ENCODE measurements at regions not wholly inside any gene's neighbourhood (a gene's known extent, or its start where the extent isn't known, plus 50 kb on each side); places are given as distances from the start of the nearest gene placed in this dataset.

DNA sequence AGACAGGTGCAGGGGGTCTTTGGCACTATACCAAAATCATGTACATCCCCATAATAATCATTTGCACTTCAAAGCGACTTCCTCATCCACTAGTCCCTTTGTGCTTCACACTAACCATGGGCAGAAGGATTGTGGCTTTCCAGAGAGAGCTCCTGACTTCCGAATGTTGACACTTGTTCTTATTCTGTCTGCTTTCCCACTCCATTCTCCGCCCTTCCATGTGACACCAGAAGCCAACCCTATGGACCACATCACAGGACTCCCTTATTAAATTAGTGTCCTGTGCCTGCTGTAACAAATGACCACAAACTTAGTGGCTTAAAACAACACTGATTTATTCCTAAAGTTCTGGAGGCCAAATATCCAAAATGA lies 91.6 kb downstream of the CMC2 start:
- Histone ChIP-seq H3K4me3 (no peak overlapping the region), H3K9me3 (ENCODE audit: low read depth) (no peaks in the 10 kb centered on the region), H3K27ac (no peak overlapping the region), H3K4me2 (no peak overlapping the region), H4K20me1 (ENCODE audit: low read depth) (no peaks in the 10 kb centered on the region), H3K4me1 (no peaks in the 10 kb centered on the region), H3F3A (ENCODE audit: low read depth) (no peaks in the 10 kb centered on the region), H3K9ac (no peak overlapping the region), H3K79me2 (ENCODE audit: low read depth) (no peaks in the 10 kb centered on the region), H3K36me3 (no peaks in the 10 kb centered on the region), H2AFZ (replicated peaks) (no peak overlapping the region), H3K27me3 (no peaks in the 10 kb centered on the region)
- Mint-ChIP-seq H3K4me3 (no peak overlapping the region), H3K9me3 (no peaks in the 10 kb centered on the region), H3K36me3 (no peaks in the 10 kb centered on the region), H3K27me3 (ENCODE audit: insufficient read depth, low read depth) (peaks cover under 1% of the 10 kb centered on the region), H3K4me1 (no peaks in the 10 kb centered on the region), H3K27ac (no peak overlapping the region)
- no peak for TF ChIP-seq EZH2phosphoT487 (IDR thresholded peaks at IDR 0.05)
- TF ChIP-seq EZH2 (IDR thresholded peaks at IDR 0.05), result no peak
- TF ChIP-seq, protein P1, sequence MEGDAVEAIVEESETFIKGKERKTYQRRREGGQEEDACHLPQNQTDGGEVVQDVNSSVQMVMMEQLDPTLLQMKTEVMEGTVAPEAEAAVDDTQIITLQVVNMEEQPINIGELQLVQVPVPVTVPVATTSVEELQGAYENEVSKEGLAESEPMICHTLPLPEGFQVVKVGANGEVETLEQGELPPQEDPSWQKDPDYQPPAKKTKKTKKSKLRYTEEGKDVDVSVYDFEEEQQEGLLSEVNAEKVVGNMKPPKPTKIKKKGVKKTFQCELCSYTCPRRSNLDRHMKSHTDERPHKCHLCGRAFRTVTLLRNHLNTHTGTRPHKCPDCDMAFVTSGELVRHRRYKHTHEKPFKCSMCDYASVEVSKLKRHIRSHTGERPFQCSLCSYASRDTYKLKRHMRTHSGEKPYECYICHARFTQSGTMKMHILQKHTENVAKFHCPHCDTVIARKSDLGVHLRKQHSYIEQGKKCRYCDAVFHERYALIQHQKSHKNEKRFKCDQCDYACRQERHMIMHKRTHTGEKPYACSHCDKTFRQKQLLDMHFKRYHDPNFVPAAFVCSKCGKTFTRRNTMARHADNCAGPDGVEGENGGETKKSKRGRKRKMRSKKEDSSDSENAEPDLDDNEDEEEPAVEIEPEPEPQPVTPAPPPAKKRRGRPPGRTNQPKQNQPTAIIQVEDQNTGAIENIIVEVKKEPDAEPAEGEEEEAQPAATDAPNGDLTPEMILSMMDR (IDR thresholded peaks at IDR 0.05), result no peak
- no peak for DNase-seq (ENCODE audit: low spot score)

DNA sequence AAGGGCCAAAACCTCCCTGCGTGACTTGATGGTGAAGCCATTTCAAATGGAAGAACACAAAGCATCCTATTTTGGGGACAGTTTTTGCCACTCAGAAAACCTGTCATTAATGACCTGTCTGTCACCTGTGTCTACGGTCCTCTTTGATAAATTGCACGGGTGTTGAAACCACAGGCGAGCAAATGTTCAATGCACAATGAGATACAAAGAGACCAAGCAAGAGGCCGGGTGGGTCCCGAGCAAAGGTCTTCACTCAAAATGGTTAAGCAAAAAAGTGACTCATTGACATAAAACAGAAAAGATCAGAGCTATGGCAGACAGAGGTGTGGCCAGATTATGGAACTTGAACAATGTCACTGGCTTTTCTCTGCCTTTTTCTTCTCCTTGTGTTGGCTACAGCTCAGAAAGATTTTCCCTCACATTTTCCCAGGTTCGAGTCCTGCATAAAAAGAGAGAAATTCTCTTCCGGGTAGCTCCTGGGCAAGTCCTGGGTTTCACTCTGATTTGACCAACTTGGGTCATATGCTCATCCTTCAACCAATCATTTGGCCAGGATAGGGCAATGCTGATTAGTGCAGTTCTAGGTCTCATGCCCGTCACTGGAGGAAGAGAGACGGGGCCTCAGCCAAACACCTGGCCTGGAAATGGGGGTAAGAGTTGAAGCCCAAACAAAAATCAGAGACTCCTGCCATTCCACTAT lies 92.2 kb downstream of the CMC2 start:
- Histone ChIP-seq H3K4me3 (no peak overlapping the region), H3K9me3 (ENCODE audit: low read depth) (no peaks in the 10 kb centered on the region), H3K4me1 (no peaks in the 10 kb centered on the region), H3K27ac (no peak overlapping the region), H2AFZ (replicated peaks) (no peak overlapping the region), H3K9ac (no peak overlapping the region), H4K20me1 (ENCODE audit: low read depth) (no peaks in the 10 kb centered on the region), H3K79me2 (ENCODE audit: low read depth) (no peaks in the 10 kb centered on the region), H3K27me3 (no peaks in the 10 kb centered on the region), H3F3A (ENCODE audit: low read depth) (no peaks in the 10 kb centered on the region), H3K36me3 (no peaks in the 10 kb centered on the region), H3K4me2 (no peak overlapping the region)
- Mint-ChIP-seq H3K27ac (no peak overlapping the region), H3K4me1 (no peaks in the 10 kb centered on the region), H3K9me3 (no peaks in the 10 kb centered on the region), H3K36me3 (no peaks in the 10 kb centered on the region), H3K4me3 (no peak overlapping the region), H3K27me3 (ENCODE audit: insufficient read depth, low read depth) (no peaks in the 10 kb centered on the region)
- no peak for TF ChIP-seq EZH2phosphoT487 (IDR thresholded peaks at IDR 0.05)
- no peak for TF ChIP-seq EZH2 (IDR thresholded peaks at IDR 0.05)
- TF ChIP-seq, protein P1 (IDR thresholded peaks at IDR 0.05), result no peak
- no peak for DNase-seq (ENCODE audit: low spot score)

DNA sequence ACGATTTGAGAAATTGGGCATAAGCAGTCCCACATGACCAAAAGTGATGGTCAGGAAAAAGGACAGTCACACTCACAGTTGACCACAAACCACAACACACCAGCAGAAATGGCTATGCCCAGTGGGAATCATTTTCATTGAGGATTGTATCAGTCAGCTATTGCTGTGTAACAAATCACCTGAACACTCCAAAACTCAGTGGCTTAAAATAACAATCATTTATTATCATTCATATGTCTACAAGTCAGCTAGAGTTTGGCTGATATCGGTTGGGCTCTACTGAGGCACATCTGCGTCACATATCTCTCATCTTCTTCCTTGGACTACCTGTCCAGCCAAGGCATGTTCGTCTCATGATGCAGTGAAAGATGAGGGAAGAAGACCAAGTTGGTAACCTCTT lies 93.3 kb downstream of the CMC2 start:
- H3K36me3 Mint-ChIP-seq, result no peaks in the 10 kb centered on the region
- no peak overlapping the region for H3K9ac ChIP-seq
- no peak for DNase-seq (ENCODE audit: low spot score)
- no peaks in the 10 kb centered on the region for H4K20me1 ChIP-seq (ENCODE audit: low read depth)
- no peaks in the 10 kb centered on the region for H3K27me3 Mint-ChIP-seq (ENCODE audit: insufficient read depth, low read depth)
- no peaks in the 10 kb centered on the region for H3K36me3 ChIP-seq
- TF ChIP-seq EZH2phosphoT487 (IDR thresholded peaks at IDR 0.05) (no peak), EZH2 (IDR thresholded peaks at IDR 0.05) (no peak)
- TF ChIP-seq, protein P1 (IDR thresholded peaks at IDR 0.05), result no peak
- H3K27ac Mint-ChIP-seq, result no peak overlapping the region
- H3K27me3 ChIP-seq, result no peaks in the 10 kb centered on the region
- H3K4me1 Mint-ChIP-seq, result no peaks in the 10 kb centered on the region
- no peaks in the 10 kb centered on the region for H3K9me3 Mint-ChIP-seq
- H3K9me3 ChIP-seq (ENCODE audit: low read depth), result no peaks in the 10 kb centered on the region
- H3K4me3 ChIP-seq, result no peak overlapping the region
- no peak overlapping the region for H2AFZ ChIP-seq (replicated peaks)
- H3K79me2 ChIP-seq (ENCODE audit: low read depth), result no peaks in the 10 kb centered on the region
- H3F3A ChIP-seq (ENCODE audit: low read depth), result no peaks in the 10 kb centered on the region
- H3K4me1 ChIP-seq, result no peaks in the 10 kb centered on the region
- H3K27ac ChIP-seq, result no peak overlapping the region
- no peak overlapping the region for H3K4me2 ChIP-seq
- H3K4me3 Mint-ChIP-seq, result no peak overlapping the region

Data from neural progenitor cell (in vitro differentiated cells).